GM03348 (cell line): ENCODE measurements at regions not wholly inside any gene's neighbourhood (a gene's known extent, or its start where the extent isn't known, plus 50 kb on each side); places are given as distances from the start of the nearest gene placed in this dataset.
A peak's percentile ranks its signal among the peaks of the same experiment; 100 is the strongest.

Experiments used
- DNase-seq: peaks from one replicate; pipeline ENCODE4 v3.0.0; 2012; ENCODE audit warnings: low spot score

DNA sequence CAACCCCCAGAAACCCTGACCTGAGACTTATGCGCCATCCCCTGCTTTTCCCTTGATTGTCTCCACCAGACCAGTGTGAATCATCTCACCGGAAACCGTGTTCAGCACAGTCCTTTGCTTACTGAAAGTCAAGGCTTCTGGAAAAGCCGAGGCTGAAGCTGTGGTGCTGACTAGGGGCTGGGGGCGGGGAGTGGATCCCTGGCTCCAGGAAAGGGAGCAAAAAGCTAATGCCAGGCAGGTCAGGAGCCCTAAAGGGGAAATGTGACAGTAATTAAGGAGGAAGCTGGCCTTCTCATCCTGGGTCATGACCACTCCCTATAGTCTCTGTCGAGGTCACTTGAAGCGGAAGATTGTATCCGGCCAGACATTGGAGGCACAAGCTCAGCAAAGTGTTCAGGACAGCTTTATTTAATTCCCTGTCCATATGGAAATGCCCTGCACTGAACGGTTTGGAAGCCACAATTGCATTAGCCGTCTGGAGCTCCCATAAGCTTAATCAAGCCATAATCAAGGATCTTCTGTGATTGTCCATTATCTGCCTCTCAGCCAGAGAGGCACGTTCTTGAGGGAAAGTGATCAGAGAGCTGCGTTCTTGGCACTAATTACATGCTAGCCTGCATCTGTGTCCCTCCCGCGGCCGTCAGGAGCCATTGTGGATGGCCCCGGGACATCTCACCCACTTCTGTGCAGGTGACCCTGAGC, 403.6 kb downstream of the RRAGC start:
- DNase-seq: no peak

DNA sequence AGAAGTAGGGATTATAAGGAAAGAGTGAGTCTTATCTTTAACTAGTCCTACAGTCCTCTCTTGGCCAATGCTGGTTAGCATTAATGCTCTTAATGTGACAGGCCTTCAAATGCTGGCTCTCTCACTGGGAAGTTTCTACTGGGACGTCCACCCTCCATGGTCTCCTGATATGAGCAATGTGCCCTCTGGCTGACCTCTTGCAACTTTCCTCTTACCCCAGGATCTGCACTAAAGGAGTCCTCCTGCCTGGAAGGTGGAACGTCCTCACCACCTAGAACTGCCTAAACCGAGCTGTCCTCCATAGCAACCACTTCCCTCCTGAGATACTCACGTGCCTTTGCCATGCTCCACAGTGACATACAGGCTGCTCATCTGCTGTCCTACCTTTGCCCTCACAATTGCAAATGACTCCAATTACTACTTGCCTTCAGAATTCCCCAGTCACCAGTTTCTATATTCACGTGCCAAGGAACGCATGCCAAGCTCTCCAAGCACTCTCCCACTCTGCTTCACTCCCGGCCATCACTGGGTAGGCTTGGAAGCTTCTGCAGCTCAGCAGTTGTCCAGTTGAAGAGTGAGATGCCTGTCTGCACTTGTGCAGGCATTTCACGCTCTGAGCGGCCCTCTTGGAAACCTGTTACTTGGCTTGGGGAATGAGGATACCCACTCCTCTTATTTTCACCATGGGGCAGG, 404.7 kb downstream of the RRAGC start:
- no peak for DNase-seq

DNA sequence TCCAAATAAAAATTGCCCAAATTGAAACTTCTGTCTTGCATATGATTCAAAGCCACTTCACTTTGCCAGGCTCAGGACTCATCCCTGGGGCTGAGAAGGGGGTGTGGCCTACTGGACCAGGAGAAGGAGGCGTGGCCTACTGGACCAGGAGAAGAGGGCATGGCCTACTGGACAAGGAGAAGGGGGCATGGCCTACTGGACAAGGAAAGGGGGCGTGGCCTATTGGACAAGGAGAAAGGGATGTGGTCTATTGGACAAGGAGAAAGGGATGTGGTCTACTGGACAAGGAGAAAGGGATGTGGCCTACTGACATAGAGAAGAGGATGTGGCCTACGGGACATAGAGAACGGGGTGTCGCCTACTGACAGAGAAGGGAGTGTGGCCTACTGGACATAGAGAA, 405.3 kb downstream of the RRAGC start:
- no peak for DNase-seq

DNA sequence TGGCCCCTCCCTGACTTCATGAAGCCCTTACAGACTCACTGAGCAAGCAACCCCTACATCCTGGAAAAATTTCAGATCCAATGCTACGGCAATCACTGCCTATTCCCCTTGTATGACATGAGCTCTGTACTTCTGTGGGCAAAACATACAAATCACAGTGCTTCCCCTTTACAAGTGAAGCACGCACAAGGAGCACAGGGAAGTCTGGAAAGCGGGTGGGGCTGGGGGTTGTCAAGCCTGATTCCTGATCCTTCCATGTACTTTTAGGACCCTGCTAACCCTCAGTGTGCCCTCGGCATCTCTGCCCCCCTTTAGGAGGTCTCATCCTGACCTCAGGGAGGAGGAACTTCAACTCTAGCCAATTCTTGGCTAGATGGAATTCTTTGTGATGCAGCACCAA, 405.7 kb upstream of the POU3F1 start:
- DNase-seq: no peak

DNA sequence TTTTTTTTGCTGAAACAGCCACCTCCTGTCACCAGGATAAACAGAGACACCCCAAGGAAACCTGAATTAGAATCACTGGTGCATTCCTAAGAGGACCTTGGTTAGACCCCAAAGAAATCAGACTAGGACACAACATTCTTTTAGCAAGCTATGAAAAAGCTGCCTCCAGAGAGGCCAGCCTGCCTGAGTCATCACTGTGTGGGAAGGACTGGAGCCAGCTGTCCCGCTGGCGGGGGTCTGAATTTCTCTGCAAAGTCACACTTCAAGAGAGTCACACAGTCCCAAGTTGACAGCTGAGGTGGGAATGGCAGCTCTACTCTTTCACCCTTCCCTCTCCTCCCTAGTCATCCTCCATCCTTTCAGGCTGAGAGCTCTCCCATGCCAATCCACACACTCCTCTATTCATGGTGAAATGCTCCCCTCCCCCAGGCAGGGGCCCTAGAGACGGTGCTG, 405.0 kb upstream of the POU3F1 start:
- DNase-seq: peak; percentile 48

DNA sequence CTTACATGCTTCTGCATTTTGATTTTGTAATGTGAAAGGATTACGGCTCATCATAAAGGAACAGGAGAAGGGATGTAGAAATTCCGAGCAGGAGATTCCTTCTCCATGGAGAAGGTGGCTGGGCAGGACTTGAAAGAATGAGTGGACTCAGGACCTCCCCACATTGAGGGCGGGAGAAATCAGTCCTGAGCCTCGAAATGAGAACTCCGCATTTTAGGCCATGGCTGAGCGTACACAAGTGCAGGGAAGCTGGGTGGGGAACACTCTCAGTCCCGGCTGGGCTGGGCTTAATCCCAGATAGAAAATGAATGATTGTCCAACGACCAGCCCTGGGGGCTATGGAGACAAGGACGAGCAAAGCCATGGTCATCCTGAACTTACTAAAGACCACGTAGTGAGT, 402.3 kb upstream of the POU3F1 start:
- no peak for DNase-seq

DNA sequence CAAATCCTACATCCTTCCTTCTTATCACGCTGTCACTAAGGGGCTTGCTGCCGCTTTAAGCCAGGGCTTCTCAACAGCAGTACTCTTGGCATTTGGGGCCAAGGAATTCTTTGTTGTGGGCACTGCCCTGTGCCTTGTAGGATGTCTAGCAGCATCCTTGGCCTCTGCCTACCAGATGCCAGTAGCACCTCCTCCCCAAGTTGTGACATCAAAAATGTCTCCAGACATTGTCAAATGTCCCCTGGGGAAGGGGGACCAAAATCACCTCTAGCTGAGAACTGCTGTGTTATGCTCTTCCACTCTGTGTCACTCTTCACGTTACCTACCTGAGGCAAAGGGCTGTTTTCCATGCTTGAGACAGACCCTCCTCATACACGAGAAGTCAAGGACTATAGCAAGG, 400.3 kb upstream of the POU3F1 start:
- no peak for DNase-seq

DNA sequence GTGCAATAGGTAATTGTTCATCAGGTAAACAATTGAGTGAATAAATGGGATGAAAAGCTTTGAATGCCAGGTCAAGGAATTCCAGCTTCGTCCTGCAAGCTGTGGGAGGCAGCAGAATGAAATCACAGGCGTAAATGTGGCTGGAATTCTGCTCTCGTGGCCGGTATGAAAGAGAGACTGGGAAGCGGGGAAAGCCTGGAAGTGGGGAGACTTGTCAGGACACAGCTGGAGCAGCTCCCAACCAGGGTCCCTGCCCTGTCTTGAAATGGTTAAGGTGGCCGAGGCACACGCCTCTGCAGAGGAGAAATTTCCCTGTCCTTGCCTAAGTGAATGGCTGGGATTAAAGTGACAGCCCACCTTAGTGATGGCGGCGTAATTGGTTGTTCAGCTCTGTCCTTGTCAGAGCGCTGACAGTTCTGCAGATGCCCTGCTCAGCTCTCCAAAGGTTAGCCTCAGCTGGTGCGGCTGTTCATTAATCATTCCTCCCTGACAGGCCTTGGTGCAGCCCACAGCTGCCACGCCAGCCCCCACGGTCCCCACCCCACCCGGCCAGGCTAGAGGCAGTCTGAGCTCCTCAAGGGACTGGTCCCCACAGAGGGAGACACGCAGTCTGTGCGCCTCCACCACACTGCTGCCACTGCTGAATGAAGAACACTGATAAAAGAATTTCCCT, 398.3 kb upstream of the POU3F1 start:
- no peak for DNase-seq

DNA sequence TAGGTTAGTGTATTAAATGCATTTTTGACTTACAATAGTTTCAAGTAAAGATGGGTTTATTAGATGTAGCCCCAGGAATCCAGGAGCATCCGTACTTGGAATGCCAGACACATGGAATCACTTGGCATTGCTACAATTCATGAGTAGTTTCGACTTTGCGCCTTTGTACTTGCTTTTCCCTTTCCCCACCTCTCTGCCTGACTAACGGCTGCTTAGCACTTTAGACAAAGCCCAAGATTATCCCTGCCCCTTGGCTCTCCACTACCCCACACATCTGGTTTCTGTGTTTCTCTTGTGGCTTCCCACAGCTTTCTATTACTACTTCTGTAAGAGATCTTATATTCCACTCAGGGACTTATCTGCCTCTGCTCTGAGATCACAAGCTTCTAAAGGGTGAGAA, 397.7 kb upstream of the POU3F1 start:
- peak; percentile 33 for DNase-seq

DNA sequence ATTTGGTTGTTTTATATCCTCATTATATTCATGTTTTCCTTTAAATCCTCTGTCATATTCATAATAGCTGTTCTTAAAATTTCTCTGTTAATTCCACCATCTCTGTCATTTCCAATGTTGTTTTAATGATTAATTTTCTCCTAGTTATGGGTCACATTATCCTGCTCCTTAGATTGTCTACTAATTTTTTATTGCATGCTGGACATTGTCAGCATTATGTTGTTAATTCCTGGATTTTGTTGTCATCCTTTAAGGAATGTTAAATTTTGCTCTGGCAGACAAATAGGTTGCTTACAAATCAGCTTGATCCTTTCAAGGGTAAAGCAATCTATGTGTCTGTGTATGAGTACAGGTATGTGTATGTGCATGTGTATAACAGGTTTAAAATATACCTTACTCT, 393.8 kb upstream of the POU3F1 start:
- no peak for DNase-seq

DNA sequence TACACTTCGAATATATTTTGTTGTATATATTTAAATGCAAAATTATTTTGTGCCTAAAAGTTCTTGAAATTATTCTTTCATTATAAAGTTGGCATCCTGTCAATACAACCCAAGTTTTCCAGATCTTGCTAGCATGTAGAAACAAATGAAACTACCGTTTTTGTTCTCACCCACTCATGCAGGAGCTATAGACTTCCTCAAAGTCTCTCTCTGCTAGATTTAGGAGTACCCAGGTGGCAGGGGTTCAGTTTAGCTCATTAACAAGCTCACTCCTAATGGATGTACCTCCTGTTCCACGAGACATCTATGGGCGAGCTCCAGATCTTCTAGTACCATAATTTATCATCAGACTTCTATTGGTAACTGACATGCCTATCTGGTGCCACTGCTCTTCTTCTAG, 390.2 kb upstream of the POU3F1 start:
- no peak for DNase-seq

DNA sequence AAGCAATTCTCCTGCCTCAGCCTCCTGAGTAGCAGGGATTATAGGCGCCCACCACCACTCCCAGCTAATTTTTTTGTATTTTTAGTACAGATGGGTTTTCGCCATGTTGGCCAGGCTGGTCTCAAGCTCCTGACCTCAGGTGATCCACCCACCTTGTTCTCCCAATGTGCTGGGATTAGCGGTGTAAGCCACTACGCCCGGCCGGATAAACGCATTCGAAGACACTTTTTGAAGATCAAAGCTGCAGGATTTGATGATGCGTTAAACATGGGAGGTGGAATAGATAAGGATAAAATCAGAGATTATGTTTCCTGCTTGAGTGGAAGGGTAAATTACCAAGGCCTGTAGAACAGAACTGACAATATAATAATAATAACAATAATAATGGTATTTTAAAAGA, 389.4 kb upstream of the POU3F1 start:
- DNase-seq: no peak

DNA sequence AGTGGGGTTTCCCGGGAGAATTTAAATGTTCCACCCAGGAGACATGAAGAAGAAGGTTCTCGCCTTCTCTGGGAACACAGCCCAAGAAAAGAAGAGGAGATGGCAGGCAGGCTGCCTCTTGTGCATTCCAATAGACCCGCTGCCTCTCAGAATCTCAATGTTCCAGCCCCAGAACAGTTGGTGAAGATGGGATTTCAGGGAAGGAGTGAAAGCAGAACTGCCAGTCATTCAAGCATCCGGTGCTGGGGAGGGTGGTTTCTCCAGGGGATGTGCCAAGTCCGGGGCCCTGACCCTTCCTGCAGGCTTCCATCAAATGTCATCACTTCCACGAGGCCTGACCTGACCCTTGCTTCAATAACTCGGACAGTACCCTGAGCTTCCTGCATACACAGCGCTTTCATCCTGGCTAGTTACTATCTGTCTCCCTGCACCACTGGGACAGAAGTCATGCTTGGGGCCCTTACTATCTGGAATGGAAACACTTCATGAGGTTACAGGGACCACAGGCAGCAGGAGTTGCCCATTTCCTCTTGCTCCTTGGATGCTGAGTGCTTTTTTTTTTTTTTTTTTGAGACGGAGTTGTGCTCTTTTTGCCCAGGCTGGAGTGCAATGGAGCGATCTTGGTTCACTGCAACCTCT, 386.6 kb upstream of the POU3F1 start:
- DNase-seq: no peak

DNA sequence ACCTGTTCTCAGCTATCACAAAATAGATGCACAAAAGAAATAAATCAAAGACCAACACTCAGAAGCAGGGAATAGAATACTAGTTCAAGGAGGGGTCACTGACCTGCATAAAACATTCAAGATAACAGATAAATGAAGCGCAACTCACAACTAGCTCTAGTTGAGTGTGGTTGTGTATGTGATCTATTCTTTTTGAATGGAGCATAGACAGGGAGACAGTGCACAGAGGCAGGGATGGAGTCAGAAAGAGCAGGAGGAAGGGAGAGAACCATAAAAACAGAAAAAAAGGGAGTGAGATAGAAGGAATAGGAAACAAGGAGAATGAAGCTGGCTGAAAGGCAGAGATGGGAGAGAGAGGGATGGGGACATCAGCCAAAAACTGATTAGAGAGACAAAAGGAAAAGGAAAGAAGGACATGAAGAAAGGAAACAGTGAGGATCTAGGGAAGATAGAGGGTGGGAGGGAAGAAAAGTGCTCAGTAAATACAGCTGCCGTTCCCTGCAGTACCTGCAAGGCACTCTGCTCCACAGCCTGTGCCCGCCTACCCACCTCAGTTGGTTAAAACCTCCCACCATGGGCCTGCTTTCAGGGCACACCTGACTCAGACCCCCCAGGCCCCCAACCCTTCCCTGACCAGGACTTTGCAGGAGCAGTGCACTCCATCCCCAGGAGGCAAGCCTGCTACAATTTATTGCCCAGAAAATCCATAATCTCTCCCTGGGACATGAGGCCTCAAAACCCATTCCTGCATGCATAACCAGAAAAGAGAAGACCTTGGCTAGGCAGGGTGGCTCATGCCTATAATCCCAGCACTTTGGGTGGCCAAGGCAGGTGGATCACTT, 385.2 kb upstream of the POU3F1 start:
- no peak for DNase-seq

DNA sequence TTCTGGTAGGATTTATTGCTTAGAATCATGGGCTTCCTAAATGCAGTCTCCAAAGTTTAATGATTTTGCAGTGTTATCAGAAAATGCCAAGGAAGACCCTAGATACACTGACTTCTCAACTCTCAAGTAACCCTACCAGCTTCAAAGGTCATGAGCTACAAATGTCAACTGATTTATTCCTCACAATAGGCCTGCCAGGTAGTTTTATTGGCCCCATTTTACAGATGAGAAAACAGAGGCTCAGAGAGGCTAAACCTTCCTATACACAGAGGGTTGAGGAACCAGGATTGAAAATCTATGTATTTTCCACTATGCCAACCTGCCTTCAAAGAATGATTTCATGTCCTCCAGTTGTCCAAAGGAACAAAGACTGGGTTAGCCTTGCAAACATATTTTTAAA, 384.4 kb upstream of the POU3F1 start:
- DNase-seq: no peak

DNA sequence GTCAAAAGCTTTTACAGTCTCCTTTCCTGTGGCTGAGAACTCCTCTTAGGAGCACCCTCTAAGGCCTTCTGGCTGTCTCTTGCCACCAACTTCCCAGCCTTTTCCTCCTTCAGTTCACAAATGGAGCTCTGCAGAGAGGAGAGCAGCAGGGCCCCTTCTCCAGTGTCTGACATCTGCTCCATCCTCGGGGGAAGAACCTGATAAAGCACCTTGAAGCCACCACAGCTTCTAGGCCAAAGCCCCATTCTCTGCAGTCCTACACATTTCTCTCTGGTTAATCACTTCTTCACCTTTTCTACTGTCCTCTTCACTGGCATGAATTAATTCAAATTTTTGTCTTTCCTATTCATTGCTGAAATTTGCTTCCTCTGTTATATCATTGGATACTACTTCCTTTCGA, 378.1 kb upstream of the POU3F1 start:
- DNase-seq: no peak

DNA sequence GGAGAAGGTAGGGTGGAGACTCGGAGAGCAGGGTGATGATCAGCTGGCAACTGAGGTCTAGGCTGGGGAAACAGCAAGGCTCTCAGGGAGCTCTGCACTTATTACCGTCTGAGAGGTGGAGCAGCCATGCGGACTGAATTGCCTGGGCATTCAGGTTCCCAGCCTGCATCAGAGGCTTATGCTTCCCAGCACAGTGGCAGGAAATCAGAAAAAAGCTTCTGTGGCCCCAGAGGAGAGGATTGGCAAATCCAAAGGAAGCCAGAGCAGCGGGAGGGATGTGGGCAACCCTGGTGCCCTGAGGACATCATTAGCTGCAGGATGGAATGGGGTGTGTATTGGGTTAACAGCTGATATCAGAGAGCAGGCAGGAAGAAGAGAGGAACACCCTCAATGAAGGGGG, 374.1 kb upstream of the POU3F1 start:
- DNase-seq: no peak

DNA sequence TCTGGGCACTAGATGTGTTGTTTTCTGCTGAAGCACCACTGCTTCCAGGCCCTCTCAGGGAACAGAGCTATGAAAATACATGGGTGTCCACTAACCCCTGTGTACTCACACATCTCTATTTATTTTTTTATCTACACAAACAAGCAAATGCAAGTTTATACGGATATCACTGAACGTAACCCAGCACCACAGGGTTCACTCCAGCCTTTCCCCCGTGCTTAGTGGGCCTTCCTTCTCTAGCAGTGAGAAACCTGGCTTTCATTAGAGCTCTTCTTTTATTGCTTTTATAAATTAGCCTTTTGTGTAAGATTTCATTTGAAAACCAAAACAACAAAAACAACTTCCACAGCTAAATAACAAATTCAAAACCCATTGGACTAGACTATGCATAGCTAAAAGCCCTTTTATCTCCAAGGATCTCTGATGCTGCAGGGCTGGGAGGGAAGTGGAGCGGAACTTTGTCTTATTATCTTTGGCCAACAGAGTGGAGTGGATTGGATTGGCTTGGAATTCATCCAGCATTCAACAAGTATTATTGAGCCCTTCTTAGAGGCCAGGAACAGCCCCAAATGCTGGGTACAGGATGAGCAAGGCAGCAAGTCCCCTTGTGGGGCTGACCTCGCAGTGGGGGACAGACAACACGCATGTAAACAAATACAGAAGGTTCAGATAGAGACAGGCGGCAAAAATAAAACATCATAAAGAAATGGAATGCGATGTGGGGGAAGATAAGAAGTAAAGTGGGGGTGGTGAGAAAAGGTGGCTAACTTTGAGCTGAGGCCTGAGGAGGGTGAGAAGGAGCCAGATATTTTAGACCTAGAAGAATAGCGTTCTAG, 371.8 kb upstream of the POU3F1 start:
- DNase-seq: no peak

DNA sequence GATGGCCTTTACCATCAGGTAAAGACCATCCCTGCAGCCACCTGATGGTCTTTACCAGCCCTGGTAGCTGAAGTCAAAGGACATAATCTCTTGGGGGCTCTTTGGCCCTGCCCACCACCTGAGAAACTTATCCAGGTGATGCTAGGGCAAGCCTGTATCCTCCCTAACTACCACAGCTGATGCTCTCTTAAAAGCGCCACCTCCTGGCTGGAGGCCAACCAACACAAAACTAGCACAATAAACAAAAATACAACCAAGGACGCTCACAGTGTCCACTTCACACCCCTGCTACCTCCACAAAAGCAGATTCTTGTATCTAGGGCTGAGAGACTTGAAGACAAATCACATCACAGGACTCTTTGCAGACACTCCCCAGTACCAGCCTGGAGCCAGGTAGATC, 357.1 kb upstream of the POU3F1 start:
- no peak for DNase-seq

DNA sequence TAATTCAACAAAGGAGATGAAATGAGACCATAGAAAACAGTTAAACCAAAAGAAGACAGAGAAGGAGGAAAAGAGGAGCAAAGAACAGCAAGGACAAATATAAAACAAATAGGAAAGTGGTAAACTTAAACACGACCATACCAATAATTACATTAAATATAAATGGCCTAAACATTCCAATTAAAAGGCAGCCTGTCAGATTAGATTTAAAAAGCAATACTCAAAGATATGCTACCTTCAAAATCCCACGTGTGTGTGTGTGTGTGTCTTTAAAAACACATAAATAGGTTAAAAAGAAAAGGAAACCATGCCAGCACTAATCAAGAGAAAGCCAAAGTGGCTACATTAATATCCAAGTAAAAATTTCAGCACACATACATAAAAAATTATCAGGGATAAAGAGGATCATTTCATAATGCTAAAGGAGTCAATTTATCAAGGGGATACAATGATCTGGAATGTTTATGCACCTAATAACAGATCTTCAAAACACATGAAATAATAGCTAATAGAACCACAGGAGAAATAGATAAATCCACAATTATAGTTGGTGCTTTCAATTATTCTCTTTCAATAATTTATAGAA, 355.7 kb upstream of the POU3F1 start:
- no peak for DNase-seq

DNA sequence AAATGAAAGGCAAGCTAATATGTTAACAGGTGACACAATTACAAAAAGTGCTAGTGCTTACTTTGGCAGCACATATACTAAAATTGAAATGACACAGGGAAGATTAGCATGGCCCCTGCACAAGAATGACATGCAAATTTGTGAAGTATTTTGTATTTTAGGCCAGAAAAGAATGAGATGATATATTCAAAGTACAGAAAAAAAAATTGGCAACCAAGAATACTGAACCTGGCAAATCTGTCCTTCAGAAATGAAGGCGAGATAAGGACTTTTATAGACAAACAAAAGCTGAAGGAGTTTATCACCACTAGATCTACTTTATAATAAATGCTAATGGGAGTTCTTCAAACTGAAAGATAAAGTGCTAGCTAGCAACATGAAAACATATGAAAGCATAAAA, 350.0 kb upstream of the POU3F1 start:
- DNase-seq: no peak
